B cell (primary cell): ENCODE measurements at regions not wholly inside any gene's neighbourhood (a gene's known extent, or its start where the extent isn't known, plus 50 kb on each side); places are given as distances from the start of the nearest gene placed in this dataset.

Source experiments
- ATAC-seq: fragments of 200-7000 bp; cut with Tn5 transposase; one replicate; pipeline ENCODE4 v1.10.0; 2021; ENCODE audit warnings: low read depth, mild to moderate bottlenecking, moderate number of reproducible peaks, moderate library complexity
- CTCF ChIA-PET: fragments of 350-600 bp; sonication (Branson Sonifier 250); formaldehyde crosslinking; loops from one replicate; lab custom pipeline; 2021; ENCODE audit warnings: antibody characterized with exemption, inconsistent platforms; lab: Charles Lee
- POLR2A ChIA-PET: fragments of 350-600 bp; sonication (Branson Sonifier 250); formaldehyde crosslinking; loops from one replicate; lab custom pipeline; 2021; ENCODE audit warnings: antibody characterized with exemption; lab: Charles Lee
- DNase-seq: peaks from one replicate; pipeline ENCODE4 v3.0.0; 2013
- H2AFZ ChIP-seq: 2 replicates; pipeline ENCODE4 v1.6.1; 2012; ENCODE audit warnings: mild to moderate bottlenecking, low read depth, low read length; ENCODE audit not compliant: insufficient read depth, poor library complexity, severe bottlenecking
- H3K27ac ChIP-seq, 2 donors: 1 replicate in 1 of 2; 2 replicates in 1 of 2; pipeline ENCODE4 v1.5.1; 2012 to 2013; ENCODE audit warnings: low read length in 2 of 2, mild to moderate bottlenecking in 2 of 2, moderate library complexity in 1 of 2
- H3K27me3 ChIP-seq, 4 experiments: fragments of 200-600 bp in 1 of 4; sonication (generic) in 1 of 4; replicated peaks in 1 of 4; 1 replicate in 2 of 4; 2 replicates in 2 of 4; pipeline versions ENCODE4 v1.6.1 to v1.7.0; 2013 to 2016; ENCODE audit warnings: low read length in 3 of 4, mild to moderate bottlenecking in 2 of 4, mixed read lengths in 1 of 4, moderate library complexity in 1 of 4; ENCODE audit not compliant: insufficient read depth in 4 of 4, control insufficient read depth in 3 of 4; ENCODE audit errors: control extremely low read depth in 1 of 4
- H3K36me3 ChIP-seq, 2 experiments: replicated peaks in 1 of 2; 1 replicate in 1 of 2; 2 replicates in 1 of 2; pipeline versions ENCODE4 v1.6.1 to v1.7.1; 2013; ENCODE audit warnings: low read length in 1 of 2; ENCODE audit not compliant: insufficient read depth in 2 of 2, control insufficient read depth in 1 of 2; ENCODE audit errors: control extremely low read depth in 1 of 2, extremely low read depth in 1 of 2
- H3K4me1 ChIP-seq, 2 donors: fragments of 200-600 bp in 1 of 2; sonication (generic) in 1 of 2; 1 replicate in 1 of 2; 2 replicates in 1 of 2; pipeline versions ENCODE4 v1.5.1 to v1.6.1; 2013 to 2017; ENCODE audit warnings: low read length in 2 of 2; ENCODE audit not compliant: control insufficient read depth in 2 of 2, insufficient read depth in 2 of 2
- H3K4me2 ChIP-seq: replicated peaks from 2 replicates; pipeline ENCODE3; 2012; ENCODE audit warnings: mild to moderate bottlenecking, low read depth, low read length; ENCODE audit not compliant: poor library complexity, severe bottlenecking
- H3K4me3 ChIP-seq, 5 experiments: fragments of 200-600 bp in 1 of 5; sonication (generic) in 1 of 5; 1 replicate in 3 of 5; 2 replicates in 2 of 5; pipeline versions ENCODE4 v1.5.1 to v1.7.0; 2011 to 2016; ENCODE audit warnings: low read length in 4 of 5, mild to moderate bottlenecking in 4 of 5, low read depth in 2 of 5, control low read depth in 1 of 5, moderate library complexity in 1 of 5; ENCODE audit not compliant: insufficient read depth in 1 of 5; ENCODE audit errors: control extremely low read depth in 1 of 5, extremely low read depth in 1 of 5
- H3K79me2 ChIP-seq: fragments of 200-600 bp; sonication (generic); one replicate; pipeline ENCODE4 v1.6.0; 2016; ENCODE audit warnings: low read length; ENCODE audit not compliant: control insufficient read depth, insufficient read depth
- H3K9ac ChIP-seq: fragments of 200-600 bp; sonication (generic); 2 replicates; pipeline ENCODE4 v1.6.1; 2017; ENCODE audit warnings: mild to moderate bottlenecking, low read length, moderate library complexity
- H3K9me3 ChIP-seq, 3 donors: one replicate each; pipeline versions ENCODE4 v1.6.1 to v1.7.1; 2013; ENCODE audit warnings: low read length in 2 of 3; ENCODE audit not compliant: control insufficient read depth in 2 of 3, insufficient read depth in 1 of 3; ENCODE audit errors: control extremely low read depth in 1 of 3
- H4K20me1 ChIP-seq: 2 replicates; pipeline ENCODE4 v1.6.0; 2012; ENCODE audit warnings: mild to moderate bottlenecking, low read length; ENCODE audit not compliant: insufficient read depth, control insufficient read depth, poor library complexity, severe bottlenecking
- H3K27ac Mint-ChIP-seq: one replicate; pipeline ENCODE4 v1.8.0; 2021; ENCODE audit warnings: mixed read lengths
- H3K27me3 Mint-ChIP-seq: one replicate; pipeline ENCODE4 v1.8.0; 2021; ENCODE audit warnings: mixed read lengths
- H3K4me1 Mint-ChIP-seq: one replicate; pipeline ENCODE4 v1.8.0; 2021; ENCODE audit warnings: mixed read lengths
- H3K4me3 Mint-ChIP-seq: one replicate; pipeline ENCODE4 v1.8.0; 2021; ENCODE audit warnings: mixed read lengths
- H3K9me3 Mint-ChIP-seq: one replicate; pipeline ENCODE4 v1.8.0; 2022; ENCODE audit warnings: mixed read lengths; ENCODE audit not compliant: insufficient read depth
- EZH2 ChIP-seq: IDR thresholded peaks from 2 replicates; pipeline ENCODE4 v1.6.1; 2012; ENCODE audit warnings: borderline replicate concordance, low read depth, mild to moderate bottlenecking, moderate library complexity, low read length; ENCODE audit not compliant: insufficient read depth, poor library complexity, severe bottlenecking
- WGBS: methylation state at CpG from one replicate; pipeline ENCODE4 v1.1.5; 2013; ENCODE audit warnings: missing lambda C conversion rate; ENCODE audit not compliant: insufficient coverage; 5-methylcytosine and 5-hydroxymethylcytosine counted together
- intact Hi-C: fragments of 100-400 bp; cut with micrococcal nuclease; formaldehyde crosslinking; loops from one replicate; pipeline ENCODE4 v1.10.0; 2022
- TF ChIP-seq, protein P1 (sequence below): fragments of 200-600 bp; IDR thresholded peaks from one replicate; pipeline ENCODE4 v1.8.0; 2022; ENCODE audit warnings: antibody characterized with exemption, mild to moderate bottlenecking

GRCh38 chr2:51969347-51969746, 937.4 kb upstream of the NRXN1 start:
- WGBS: no CpG with 5 or more reads among the region's 1 CpG
- Histone ChIP-seq H3K27me3 (no peaks in the 10 kb centered on the region), H3K4me1 (no peaks in the 10 kb centered on the region), H3K4me2 (no peak overlapping the region), H3K36me3 (no peaks in the 10 kb centered on the region), H2AFZ (no peak overlapping the region), H3K27ac (no peak overlapping the region), H4K20me1 (no peaks in the 10 kb centered on the region), H3K4me3 (no peak overlapping the region), H3K9me3 (peaks cover 0 to 4% (median 0%) of the 10 kb centered on the region in 3 donors), H3K9ac (no peak overlapping the region), H3K79me2 (no peaks in the 10 kb centered on the region)
- H3K9me3 Mint-ChIP-seq: peaks cover 6% of the 10 kb centered on the region
- ATAC-seq: no peak
- no peak overlapping the region for H3K4me3 Mint-ChIP-seq
- no peak overlapping the region for H3K27ac Mint-ChIP-seq
- DNase-seq: no peak
- ChIA-PET CTCF (no interaction called here), POLR2A (no interaction called here)
- H3K27me3 Mint-ChIP-seq: no peaks in the 10 kb centered on the region
- TF ChIP-seq, protein P1, sequence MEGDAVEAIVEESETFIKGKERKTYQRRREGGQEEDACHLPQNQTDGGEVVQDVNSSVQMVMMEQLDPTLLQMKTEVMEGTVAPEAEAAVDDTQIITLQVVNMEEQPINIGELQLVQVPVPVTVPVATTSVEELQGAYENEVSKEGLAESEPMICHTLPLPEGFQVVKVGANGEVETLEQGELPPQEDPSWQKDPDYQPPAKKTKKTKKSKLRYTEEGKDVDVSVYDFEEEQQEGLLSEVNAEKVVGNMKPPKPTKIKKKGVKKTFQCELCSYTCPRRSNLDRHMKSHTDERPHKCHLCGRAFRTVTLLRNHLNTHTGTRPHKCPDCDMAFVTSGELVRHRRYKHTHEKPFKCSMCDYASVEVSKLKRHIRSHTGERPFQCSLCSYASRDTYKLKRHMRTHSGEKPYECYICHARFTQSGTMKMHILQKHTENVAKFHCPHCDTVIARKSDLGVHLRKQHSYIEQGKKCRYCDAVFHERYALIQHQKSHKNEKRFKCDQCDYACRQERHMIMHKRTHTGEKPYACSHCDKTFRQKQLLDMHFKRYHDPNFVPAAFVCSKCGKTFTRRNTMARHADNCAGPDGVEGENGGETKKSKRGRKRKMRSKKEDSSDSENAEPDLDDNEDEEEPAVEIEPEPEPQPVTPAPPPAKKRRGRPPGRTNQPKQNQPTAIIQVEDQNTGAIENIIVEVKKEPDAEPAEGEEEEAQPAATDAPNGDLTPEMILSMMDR: no peak
- TF ChIP-seq EZH2: no peak
- intact Hi-C loops: no loop called here
- H3K4me1 Mint-ChIP-seq: no peaks in the 10 kb centered on the region

DNA sequence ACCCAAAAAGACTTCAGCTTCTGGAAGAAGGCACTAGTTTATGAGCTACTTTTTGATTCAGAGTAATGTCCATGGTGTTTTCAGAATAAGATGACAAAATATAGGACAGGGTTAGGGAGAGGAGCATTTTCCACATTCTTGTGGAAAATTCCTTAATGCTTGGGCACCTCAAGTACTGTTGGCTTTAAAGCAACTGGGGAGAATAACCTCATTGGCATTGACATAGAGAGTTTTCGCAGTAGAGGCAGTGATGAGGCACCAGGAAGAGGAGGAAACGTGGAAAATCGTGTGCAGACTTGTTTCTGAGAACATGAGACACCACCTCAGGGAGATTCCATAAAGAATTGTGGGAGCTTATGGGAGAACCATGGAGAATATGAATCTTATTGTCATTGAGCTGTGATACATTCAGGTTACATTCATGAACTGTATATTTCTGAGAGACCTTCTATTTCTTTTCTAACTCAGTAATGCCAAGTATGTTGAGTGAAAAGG, 929.0 kb upstream of the NRXN1 start:
- H3K4me3 ChIP-seq: no peak overlapping the region
- 76% methylated on average over 3 of the region's 3 CpGs for WGBS
- no peaks in the 10 kb centered on the region for H3K36me3 ChIP-seq
- ChIA-PET POLR2A (no interaction called here), CTCF (no interaction called here)
- no peak overlapping the region for H3K27ac Mint-ChIP-seq
- DNase-seq (no peak), ATAC-seq (no peak)
- H4K20me1 ChIP-seq: no peaks in the 10 kb centered on the region
- no peaks in the 10 kb centered on the region for H3K27me3 Mint-ChIP-seq
- no peaks in the 10 kb centered on the region for H3K9me3 Mint-ChIP-seq
- no peak overlapping the region for H3K4me3 Mint-ChIP-seq
- H3K4me1 Mint-ChIP-seq: no peaks in the 10 kb centered on the region
- no peaks in the 10 kb centered on the region for H3K27me3 ChIP-seq
- H3K4me2 ChIP-seq: no peak overlapping the region
- no peak overlapping the region for H3K9ac ChIP-seq
- intact Hi-C loops: no loop called here
- no peaks in the 10 kb centered on the region for H3K4me1 ChIP-seq
- H2AFZ ChIP-seq: no peak overlapping the region
- H3K79me2 ChIP-seq: no peaks in the 10 kb centered on the region
- no peak overlapping the region for H3K27ac ChIP-seq
- no peak for TF ChIP-seq EZH2
- TF ChIP-seq, protein P1: no peak
- peaks cover 0 to under 1% (median 0%) of the 10 kb centered on the region in 3 donors for H3K9me3 ChIP-seq
